ENCODE measurements at regions not wholly inside any gene's neighbourhood (a gene's known extent, or its start where the extent isn't known, plus 50 kb on each side); places are given as distances from the start of the nearest gene placed in this dataset.
A peak's percentile ranks its signal among the peaks of the same experiment; 100 is the strongest.

DNA sequence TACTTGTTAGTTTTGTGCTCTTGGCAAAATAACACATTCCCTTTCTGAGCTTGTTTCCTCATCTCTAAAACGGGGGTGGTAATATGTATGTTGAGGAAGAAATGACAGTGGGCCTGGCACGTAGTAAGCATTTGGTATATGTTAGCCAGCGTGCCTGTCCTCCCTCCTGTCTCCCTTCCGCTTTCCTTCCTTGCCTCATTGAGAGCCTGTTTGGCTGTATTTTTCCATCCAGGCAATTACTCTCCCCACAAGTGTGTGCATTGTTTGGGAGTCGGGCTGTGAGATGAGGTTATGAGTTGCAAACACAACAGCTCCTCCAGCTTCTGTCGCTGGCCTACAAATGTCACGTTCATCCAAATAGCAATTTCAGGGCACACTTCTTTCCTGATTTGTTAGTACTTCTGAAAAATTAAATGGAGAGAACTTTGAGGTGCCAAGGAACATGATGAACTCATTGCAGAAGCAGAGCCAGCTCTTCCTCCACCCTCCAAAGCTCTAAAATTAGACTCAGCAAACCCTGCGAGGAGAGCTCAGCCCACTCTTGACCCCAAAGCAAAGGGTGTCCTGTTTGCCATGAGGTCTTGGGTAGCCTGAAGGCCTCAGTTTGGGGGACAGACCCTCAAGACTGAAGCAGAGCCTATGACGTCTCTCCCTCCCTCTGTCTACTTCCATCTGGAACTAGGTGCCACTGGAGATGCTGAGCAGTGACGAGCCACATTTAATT is 50.7 kb upstream of the TOX2 start:
- DNase-seq (ENCODE audit: low read depth in 2 of 2) = no peak

DNA sequence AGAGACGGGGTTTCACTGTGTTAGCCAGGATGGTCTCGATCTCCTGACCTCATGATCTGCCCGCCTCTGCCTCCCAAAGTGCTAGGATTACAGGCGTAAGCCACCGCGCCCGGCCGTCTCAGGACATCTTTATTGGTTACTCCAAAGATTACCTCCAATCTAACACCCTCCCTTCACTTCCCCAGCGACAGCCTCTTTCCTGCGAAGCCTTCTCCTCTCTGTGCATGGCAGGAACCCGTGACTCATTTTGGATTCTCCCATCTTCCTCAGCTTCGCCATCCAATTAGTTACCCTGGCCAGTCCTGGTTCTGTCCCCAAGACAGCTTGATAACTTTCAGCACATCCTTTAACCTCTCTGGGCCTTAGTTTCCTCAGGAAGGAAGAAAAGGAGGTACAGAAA is 51.3 kb upstream of the TOX2 start:
- no peak for DNase-seq (ENCODE audit: low read depth in 2 of 2)

GRCh38 chr20:43862438-43862837 is 52.2 kb upstream of the TOX2 start:
- no peak for DNase-seq (ENCODE audit: low read depth in 2 of 2)

- no peak for DNase-seq (ENCODE audit: low read depth in 2 of 2)
Measured at GRCh38 chr20:43859994-43860393, 54.7 kb upstream of the TOX2 start.

DNA sequence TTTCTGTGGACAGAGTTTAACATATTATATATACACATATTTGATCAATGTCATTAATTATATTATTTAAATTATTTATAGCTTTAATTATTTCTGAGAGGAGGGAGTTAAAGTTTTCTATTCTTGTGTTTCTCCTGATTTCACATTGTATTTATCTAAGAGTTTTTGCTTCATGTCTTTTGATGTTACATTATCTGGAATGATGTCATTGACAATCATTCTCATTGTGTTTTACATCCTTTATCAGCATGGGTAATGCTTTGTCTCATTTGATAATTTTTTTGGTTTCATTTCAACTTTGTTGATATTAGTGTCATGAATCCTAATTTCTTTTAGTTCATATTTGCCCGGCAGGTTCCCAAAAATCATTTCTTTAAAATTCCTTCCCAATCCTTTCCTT is 56.7 kb upstream of the TOX2 start:
- no peak for DNase-seq (ENCODE audit: low read depth in 2 of 2)

GRCh38 chr20:43857127-43857526 is 57.5 kb upstream of the TOX2 start:
- DNase-seq (ENCODE audit: low read depth in 2 of 2) = no peak

GRCh38 chr20:43855803-43856202 is 58.8 kb upstream of the TOX2 start:
- DNase-seq (ENCODE audit: low read depth in 2 of 2) = no peak

- no peak for DNase-seq (ENCODE audit: low read depth in 2 of 2)
Measured at GRCh38 chr20:43853918-43854317, 60.7 kb upstream of the TOX2 start.

GRCh38 chr20:43853174-43853803 is 61.4 kb upstream of the TOX2 start:
- DNase-seq (ENCODE audit: low read depth in 2 of 2) = no peak

GRCh38 chr20:43849496-43850186 is 65.0 kb upstream of the TOX2 start:
- DNase-seq (ENCODE audit: low read depth in 2 of 2) = no peak

- DNase-seq (ENCODE audit: low read depth in 2 of 2) = no peak
Measured at GRCh38 chr20:43846516-43846905, 68.1 kb upstream of the TOX2 start.

DNA sequence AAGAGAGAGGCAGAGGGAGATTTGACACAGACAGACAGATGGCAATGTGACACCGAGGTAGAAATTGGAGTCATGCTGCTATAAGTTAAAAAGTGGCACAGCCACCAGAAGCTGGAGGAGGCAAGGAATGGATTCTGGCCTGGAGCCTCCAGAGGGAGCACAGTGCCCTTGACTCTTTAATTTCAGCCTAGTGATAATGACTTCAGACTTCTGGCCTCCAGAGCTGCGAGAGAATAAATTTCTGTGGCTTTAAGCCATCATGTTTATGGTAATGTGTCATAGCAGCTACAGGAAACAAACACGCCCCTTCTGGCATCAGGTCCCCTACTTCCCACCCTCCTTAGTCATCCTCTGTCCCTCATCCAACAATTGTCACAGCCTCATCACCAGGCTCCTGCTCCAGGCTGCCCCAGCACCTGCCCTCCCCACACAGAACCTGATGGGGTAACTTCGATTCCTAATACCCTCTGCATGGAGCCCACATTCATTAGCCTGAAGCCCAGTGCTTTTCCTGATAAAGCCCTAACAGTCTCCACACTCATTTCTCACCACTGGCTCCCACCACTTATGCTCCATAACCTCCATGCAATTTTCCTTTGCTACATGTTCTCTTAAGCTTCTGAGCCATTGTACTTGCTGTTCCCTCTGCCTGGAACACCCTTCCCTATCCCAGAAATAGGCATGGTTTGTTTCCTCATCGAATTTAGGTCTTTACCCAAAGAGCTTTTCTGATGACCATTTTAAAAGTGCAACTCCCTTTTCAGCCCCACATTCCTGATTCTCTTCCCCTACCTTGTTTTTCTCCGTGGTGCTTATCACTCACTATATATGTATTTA is 69.7 kb upstream of the TOX2 start:
- DNase-seq (ENCODE audit: low read depth in 2 of 2) = no peak

- no peak for DNase-seq (ENCODE audit: low read depth in 2 of 2)
Measured at GRCh38 chr20:43843965-43844660, 70.5 kb upstream of the TOX2 start.

DNA sequence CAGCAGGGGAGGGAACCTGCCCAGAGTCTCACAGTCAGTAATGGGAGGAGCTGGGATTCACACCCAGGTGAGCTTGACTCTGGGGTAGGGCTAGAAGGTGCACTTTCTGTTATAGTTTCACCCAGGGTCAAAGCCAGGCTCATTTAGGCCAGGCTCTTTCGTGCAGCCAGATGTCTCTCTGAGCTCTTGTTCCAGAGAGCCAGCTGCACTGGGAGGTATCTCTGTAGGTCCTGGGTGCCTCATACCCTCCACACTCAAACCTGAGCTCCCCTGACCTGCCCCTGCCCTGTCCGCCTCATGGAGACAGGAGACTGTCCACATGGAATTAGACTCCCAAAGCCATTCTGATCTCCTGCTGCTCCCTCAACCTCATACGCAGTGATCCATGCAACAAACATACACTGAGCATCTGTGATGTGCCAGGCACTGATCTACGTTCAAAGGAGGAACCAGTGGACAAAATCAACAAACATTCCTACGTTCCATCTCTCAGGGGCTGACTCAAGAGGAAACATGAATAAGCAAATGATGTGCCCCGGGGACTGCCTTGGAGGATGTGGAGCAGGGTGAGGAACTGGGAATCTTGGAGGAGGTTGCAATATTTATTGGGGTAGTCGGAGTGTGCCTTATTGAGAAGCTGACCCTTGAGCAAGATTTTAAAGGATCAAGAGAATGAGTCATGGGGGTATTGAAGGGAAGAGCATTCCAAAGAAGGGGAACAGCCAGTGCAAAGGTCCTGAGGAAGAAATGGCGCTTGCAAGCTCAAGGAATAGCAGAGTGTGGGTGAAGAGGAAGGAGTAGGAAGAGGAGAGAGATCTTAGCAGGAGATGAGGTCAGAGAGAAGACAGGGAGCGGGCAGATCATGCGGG is 71.3 kb upstream of the TOX2 start:
- no peak for DNase-seq (ENCODE audit: low read depth in 2 of 2)

DNA sequence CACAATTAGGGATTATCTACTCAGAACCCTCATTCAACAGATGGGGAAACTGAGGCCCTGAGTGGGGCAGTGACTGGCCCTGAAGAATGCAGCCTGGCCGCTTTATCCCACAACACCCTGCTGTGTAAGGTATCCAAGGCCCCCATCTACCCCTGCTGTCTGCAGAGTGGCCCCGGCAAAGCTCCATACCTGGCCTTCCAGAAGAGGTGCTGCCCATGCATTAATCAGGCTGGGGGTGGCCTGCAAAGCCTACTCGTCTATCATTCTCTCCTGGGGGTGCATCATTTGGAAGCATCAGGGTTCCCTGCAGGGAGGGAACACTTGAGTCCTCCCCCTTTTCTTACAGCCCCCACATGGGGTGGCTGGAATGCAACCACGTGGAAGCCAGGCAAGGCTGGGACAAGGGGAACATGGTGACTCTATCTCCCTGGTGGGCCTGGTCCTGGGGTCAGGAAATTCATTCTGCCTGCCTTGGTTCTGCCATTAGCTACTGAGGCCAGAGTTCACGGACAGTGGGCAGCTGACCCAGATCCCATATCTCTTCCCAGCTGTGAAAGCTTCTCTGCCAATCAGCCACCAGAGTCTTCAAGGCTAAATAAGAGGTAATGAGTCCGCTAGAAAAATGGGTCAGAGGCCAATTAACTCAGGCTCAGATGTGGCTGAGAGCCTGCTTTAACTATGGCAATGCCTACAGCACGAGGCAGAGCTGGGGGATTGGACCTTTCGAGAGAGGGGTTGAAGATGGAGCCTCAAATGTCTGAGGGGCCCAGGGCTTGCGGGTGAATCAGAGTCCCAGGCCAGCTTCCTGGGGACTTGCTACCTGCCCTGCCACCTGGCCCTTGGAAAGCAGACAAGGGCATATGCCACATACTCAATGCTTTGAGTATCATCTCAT is 72.3 kb upstream of the TOX2 start:
- DNase-seq (ENCODE audit: low read depth in 2 of 2) = no peak

DNA sequence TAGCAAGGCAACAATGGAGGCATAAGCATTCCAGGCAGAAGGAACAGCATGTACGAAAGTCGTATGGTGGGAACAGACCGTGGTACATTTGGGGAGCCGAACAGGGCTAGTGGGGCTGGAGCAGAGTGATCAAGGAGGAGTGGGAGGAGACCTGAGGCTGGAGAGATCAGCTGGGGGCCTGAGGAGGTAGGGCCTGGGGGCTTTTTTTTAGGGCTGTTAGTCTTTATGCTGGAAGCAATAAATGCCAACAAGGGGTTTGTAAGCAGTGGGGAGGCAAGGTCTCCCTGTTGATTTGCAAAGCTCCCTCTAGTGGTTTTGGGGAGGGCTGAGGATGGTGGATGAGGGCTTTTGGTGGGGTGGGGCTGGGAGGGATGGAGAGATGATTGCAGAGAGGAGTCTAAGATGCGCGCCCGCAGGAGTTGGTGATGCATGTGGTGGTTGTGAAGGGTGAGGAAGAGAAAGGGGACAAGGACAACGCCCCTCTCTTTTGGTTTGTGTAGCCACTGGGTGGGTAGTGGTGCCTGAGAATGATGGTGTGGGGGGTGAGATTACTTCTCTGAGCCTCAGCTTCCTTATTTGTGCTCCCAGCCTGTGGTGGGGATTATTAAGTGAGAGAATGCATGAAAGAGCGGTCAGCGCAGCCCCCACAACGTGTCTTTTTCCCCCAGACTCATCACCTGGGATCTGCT is 74.1 kb upstream of the TOX2 start:
- DNase-seq (ENCODE audit: low read depth in 2 of 2) = peak; percentile 13 to 31

DNA sequence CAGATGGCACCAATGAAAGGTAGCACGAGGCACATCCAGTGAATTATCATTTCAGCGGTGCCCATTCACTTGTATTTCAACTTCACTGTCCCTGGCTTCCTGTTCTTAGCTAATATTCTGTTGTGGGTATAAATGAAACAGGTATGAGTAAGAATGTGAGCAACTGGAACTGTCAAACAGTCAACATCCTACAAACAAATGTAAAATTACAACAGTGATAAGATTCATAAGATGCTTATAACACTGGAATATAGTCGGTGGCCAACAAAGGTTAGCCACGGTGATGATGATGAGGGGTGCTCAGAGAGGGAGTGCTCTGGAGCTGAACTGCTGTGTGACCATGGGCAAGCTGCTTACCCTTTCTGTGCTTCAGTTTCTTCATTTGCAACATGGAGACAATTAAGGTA is 74.9 kb upstream of the TOX2 start:
- no peak for DNase-seq (ENCODE audit: low read depth in 2 of 2)

DNA sequence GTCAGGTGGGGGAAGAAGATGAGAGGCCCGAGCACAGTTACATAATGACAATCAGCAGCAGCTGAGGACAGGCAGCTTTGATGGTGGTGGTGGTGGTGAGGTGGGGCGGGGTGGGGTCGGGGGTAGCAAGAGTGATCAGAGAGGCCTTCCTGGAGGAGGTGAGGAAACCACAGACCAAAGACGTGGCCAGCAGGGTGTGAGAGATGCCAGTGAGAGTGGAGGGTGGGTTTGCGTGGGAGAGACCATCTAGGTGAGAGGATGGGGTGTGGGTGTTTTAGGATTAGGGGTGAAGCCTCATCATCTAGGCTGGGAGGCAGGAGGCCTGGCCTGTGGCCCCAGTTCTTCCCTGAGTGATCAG is 76.0 kb upstream of the TOX2 start:
- DNase-seq (ENCODE audit: low read depth in 2 of 2) = no peak

Data from activated CD4-positive, alpha-beta T cell treated with anti-CD3 and anti-CD28 coated beads for 24 hours (primary cell).